HG03066 (cell line): ENCODE measurements at regions not wholly inside any gene's neighbourhood (a gene's known extent, or its start where the extent isn't known, plus 50 kb on each side); places are given as distances from the start of the nearest gene placed in this dataset.
"Not testable (repeated sequence)": the region's sequence is repeated elsewhere in the genome, so short reads cannot be mapped to it uniquely, and the experiment has no call there.

Experiments used
- ATAC-seq: cut with Tn5 transposase; IDR thresholded peaks from one replicate; pipeline ENCODE4 v1.9.1; 2021; ENCODE audit warnings: low read depth; ENCODE audit not compliant: unreplicated experiment

DNA sequence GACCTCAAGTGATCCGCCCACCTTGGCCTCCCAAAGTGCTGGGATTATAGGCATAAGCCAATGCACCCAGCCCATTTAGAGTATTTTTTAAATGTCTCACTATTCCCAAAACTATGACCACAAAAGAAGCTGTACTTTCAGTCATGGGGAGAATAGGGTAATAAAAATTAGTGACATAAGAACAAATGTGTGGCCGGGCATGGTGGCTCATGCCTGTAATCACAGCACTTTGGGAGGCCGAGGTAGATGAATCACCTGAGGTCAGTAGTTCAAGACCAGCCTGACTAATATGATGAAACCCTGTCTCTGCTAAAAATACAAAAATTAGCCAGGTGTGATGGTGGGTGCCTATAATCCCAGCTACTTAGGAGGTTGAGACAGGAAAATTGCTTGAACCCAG is 402.3 kb downstream of the PSAT1 start:
- ATAC-seq = not testable (repeated sequence)

DNA sequence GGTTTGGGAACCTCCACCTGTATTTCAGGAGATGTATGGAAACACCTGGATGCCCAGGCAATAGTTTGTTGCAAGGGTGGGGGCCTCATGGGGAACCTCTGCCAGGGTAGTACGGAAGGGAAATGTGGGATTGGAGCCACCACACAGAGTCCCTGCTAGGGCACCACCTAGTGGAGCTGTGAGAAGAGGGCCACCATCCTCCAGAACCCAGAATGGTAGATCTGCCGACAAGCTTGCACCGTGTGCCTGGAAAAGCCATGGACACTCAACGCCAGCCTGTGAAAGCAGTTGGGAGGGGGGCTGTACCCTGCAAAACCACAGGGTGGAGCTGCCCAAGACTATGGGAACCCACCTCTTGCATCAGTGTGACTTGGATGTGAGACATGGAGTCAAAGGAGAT is 407.2 kb downstream of the PSAT1 start:
- ATAC-seq = not testable (repeated sequence)

DNA sequence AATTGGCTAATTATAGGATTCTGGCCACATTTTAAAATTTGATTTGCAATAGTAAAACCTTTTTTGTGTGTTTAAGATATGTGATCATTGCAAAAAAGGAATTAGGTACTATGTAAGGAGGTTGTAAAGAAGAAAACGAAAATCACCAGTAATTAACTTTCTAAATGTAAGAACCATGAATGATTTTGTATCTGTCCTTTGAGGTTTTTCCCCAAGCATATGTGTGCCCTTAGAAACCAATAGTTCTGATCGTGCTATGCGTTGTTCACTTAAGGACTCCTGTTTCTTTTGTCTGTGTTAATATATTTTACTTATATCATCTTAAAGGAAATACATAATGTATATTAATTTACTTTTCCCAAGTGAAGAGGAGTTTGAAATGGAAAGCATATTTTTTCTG is 410.2 kb downstream of the PSAT1 start:
- peak; percentile 22 for ATAC-seq

DNA sequence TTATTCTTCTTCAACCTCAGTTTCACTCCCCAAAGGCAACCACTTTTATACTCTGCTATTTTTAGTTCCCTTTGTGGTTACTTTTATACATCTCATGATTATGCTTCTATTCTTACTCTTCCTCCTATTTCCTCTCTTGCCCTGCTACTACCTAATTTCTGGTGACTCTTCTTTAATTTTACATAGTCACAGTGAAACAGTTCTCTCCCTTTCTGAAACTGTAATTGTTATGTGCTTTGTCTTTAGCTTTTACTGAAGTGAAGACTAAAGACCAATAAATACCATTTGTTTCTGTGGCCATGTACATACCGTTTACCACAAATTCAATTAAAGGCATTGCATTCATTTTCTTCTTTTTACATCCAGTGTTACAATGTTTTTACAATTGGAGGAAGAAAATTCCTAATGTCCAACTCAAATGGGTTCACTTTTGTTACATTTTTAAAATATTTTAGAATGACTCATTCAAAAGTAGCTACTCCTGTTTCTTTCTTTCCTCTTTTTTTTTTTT is 410.6 kb downstream of the PSAT1 start:
- ATAC-seq = peak; percentile 81

DNA sequence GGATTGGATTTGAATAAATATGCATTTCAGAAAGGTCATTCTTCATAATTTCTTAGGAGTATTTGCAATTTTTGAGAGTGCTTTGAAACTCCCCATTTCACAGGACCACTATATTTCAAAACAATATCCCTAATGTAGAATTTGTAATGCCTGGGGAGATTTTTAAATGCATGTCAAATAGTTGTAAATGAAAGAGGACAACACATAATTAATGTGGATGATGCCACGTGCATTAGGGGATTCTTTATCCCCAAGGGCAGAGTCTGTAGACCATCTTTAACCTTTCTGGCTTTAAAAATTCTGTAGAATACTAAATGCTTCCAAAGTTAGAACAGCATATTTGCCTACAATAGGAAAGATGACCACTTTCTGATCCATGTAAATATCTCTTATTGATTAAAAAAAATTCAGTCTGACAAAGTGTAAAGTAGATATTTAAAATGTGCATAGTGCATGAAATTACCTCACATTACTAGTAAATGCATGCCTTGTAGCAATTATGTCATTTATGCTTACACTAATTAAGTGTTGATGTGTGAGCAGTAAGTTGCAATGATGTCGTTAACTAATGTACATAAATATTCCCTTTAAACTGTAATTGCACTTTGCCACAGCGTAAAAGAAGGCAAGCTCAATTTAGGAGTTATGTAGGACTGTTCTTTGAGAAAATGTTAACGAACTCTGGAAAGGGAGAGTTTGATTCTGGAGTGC is 416.1 kb downstream of the PSAT1 start:
- no peak for ATAC-seq

DNA sequence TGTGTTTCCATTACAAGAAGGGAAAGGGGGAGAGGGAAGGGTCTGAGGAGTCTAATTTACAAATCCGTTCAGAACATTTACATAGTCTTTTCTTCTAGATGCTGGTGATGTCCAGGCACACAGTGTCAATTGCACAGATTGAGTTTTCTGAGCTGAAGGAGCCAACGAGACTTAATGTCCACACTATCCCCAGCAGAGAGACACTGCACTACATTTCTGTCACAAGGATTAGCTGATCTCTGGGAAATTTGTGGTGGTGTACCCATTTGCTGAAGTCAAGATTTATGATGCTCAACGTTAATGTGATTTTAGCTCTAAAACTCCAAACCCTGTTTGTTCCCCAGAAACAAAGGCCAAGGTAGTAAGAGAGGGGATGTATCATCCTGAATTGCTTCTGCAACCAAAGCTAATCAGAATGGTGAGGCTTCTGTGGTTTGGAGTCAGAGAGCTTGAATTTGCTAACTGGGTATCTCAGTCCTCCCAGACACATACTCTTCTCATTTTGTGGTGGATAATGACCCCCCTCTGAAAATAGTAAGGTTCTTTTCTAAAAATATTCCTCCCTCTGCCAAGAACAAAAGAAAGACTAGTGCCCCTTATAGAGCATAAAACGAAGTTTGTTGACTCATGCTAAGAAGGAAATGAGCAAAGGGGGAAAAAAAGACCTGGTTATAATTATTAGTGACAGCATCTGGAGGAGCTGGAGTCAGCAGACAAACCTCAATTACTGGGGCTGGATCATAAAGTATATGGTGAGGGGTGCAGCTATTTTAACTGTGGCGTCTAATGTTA is 416.9 kb downstream of the PSAT1 start:
- ATAC-seq = no peak

DNA sequence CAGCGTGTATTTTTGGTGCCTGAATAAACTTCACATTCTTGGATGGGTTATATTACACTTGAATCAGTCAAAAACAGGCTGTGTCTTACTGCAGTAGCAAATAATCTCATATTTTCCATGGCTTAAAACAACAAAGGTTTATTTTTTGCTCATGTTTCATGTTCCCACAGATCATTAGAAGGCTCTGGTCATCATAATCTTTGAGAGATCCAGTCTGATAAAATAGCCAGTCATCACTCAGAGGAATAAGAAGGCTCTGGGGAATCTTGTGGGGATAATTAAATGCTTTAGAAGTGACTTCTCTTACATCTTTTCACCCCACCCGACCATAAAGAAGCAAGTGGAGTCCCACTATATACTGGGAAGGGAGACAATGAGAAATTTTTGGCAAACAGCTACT is 417.7 kb downstream of the PSAT1 start:
- no peak for ATAC-seq

DNA sequence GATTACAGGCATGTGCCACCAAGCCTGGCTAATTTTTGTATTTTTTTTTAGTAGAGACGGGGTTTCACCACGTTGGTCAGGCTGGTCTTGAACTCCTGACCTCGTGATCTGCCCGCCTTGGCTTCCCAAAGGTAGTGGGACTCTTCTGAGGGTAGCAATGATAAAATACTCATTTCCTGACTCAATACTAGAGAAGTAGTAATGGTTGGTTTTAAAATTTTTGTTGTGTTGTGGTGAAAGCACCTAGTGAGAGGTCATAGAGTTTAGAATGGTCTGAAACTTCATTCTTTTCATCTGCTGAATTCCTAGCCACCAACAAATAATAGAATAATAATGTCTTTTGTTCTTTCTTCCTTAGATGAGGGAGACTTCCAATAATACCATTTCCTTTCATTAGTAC is 422.1 kb downstream of the PSAT1 start:
- not testable (repeated sequence) for ATAC-seq

DNA sequence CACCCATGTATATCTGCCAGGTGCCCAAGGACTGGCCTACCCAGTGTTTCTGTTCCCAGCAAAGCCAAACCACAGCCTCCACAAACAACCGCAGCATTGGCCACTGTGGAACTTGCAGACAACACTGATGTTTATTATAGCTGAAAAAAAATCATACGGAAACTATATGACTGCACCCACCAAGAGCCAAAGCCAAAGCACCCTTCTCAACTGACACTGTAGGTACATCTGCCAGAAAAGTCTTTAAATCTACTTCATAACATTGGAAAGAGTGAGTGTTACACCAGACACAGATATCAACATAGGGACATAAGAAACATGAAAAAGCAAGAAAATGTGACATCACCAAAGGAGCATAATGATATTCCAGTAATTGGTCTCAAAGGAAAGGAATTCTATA is 428.0 kb downstream of the PSAT1 start:
- no peak for ATAC-seq

DNA sequence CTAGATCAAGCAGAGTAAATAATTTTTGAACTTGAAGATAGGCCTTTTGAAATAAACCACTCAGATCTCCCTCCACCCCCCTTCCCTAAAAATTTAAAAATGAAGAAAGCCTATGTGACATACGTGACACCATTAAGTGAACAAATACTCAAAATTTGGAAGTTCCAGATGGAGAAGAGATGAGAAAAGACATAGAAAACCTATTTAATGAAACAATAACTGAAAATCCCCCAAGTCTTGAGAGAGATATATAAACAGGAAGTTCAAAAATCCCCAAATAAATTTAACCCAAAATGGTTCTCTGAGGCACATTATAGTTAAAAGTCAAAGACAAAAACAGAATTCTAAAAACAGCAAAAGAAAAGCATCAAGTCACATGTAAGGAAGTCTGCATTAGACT is 428.6 kb downstream of the PSAT1 start:
- no peak for ATAC-seq

DNA sequence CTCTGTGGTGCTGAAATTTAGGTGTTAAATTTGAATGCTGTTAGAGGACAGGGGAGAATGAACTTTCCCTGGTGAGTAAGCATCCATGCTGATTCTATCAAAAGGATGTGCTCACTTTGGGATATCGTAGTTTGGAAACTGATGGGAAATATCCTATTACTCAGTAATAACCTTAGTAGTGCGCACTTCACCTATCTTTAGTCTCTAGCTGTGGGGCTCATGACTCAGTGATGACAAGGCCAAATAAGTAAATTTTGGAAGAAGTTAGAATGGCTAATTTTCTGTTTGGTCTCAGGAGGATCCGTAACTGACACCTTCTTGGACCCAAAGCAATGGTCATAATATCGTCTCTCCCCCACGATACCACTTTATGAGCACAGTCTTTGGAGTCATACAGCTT is 448.4 kb downstream of the PSAT1 start:
- ATAC-seq = no peak

DNA sequence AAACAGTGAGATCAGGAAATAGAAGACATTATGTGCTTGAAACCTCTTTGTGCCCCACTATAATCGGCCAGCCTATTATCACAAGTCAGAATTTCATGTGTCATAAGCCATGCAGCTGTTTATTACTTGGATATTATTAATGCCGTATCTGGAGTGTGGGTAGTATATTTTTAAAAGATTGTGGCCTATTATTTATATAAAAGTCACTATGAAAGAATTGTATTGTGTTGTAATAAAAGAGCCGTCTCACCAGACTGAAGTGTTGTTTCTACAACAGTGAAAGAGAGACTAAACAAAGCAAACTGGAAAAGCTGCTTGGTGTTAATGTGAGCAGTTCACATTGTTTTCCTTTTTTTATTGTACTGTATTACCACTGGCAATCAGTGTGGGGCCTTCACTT is 449.1 kb downstream of the PSAT1 start:
- ATAC-seq = no peak

DNA sequence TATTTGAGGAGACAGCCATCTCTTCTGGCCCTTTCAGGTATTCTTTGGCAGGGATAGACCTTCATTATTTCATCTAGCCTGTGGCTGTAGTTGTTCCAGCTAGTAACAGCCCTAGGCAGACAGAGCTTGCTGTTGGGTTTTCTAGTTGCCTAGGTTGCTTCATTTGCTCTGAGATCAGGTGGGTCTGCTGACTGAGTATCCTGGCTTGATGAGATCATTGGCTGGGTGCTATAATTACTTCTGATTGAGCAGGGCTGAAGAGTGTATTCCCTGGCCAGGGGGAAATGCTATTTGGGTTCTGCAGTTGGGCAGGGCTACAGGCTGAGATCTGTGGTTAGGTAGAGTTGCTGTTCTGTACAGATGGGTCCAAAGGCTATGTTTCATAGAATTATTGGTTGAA is 456.1 kb downstream of the PSAT1 start:
- ATAC-seq = no peak

DNA sequence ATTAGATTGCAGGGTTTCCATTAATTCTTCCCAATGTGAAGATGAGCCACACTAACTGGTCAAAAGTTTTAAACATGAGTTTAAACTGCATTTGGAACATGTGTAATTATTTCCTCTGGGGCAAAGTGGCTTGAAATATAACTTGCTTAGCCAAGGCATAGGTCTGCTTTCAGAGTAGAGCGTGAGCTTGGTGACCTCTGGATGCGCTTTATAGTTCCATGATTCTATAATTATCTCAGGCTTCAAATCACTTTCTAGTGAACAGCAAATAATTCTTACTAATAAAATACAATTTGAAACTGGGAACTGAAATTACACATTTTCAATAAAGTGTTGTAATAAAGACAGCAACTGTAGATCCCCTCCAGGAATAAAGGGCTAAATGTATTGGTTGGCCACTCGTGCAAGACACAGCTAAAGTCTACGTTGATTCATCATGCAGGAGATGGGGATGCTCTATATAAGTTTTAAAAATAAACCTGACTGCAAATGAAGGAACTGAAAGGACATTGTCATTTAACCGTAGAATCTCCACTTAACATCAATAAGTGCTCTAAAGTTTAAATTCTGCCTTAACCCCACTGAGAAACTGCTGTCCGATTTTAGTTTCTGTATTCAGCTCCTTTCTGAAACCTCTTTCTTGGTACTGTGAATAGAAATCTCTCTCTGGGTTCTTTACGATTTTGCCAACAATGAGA is 460.0 kb downstream of the PSAT1 start:
- ATAC-seq = peak; percentile 45

DNA sequence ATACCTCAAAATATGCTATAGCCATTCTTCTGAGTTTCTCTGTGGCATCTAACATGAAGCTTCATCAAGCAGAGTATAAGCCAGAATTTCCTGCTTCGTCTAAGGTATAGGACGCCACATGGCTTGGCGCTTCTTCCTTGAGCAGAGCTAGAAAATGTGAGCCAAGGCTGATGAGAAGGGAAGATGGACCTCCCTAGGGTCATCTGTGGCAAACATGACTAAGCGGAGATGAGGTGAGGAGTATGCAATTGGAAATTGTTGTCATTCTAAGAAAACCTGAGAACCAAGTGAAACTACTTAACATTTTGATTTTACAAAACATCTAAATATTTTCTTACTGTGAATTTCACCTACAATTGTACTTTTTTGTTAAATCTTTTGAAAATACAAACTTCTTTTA is 466.5 kb downstream of the PSAT1 start:
- no peak for ATAC-seq

DNA sequence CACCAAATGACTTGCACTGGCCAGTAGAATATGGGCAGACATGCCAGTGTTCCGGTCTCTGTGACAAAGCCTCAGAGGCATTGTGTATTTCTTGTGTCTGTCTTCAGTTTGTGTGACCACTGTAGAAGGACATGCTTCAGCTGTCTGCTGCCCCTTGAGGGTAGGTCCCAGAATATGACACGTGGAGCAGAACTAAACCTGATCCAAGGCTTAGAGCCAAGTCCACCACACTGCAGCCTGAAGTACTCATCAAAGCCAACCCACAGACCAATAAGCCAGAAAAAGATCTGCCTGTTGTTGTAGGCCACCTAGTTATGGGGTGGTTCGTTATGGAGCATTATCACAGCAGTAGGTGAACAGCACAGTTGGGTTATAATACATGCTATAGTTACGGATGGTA is 468.9 kb downstream of the PSAT1 start:
- no peak for ATAC-seq

DNA sequence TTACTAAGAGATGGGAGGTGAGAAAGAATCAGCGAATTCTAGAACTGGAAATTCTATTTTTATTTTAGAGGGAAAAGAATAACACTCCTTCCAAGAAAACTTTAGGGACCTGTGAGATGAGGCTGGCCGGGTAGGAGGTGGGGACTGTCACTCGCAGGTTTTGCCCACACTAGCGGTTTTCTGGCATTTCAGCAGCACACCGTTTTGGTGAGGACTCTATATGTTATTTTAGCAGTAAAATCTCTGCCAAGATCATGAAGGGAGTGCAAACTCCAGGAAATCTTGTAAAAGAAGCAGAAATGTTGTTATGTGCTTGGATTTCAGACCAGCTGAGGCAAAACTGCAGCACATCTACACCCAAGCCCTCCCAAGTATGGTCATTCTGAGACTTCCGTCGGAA is 470.6 kb downstream of the PSAT1 start:
- no peak for ATAC-seq

DNA sequence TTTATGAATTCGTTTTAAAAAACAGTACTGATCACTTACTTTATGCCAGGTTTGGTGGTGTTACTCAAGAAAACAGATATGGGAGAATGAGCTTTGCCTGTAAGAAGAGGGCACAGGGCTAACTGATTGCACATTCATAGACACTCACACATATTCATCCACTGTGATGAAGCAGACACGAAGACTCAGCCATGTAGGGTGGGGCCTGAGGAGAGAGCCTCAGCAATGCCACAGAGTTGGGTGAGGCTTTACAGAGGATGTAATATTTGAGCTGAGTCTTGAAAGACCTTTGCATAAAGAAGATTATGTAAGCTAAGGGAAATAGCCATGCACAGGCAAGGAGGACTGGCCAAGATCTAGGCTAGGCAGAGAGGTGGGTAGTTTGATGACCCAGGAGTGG is 472.8 kb downstream of the PSAT1 start:
- ATAC-seq = no peak

DNA sequence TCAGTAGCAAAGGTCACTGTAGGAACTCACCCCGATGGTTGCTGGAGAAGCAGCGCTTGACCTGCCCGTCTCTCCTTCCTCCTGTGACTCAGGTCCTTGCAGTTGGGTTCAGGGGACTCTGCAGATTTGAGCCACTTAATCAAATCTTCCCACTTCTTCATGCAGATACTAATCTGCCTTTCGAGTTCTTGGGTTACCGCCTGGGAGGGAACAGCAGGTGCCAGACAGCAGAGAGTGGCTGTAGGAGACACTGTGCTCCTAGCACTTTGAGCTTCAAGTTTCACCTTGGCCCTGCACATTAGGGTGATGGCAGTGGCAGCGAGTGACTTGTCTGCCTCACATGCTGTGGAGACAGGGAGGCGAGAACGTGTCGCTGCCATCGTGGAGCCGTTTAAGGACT is 478.3 kb downstream of the PSAT1 start:
- no peak for ATAC-seq

DNA sequence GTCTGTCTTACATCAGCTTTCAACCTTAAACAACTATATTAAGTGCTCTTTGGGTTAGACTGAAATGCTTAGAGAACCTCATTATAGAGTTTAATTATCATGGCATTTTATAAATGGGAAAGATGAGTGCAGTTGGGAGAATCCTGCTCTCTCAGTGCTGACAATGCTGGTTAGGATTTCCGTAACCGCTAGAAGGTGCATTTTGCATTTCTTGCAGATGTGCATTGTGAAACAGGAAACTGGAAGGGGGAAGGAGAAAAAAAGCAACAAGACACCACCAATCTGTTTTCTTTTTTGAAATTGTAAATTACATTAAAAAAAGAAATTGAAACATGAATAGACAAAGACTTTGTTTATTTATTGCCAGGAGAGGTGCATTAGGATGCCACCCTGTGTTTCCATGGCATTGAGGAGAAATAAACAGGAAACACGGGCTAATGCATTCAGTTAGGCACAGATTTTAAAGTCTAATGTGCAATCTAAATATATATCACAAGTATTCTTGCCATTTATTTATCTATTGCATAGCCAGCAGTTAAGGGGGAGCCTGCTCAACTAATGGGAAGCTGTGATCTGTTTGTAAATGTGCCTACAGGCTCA is 478.9 kb downstream of the PSAT1 start:
- ATAC-seq = no peak

DNA sequence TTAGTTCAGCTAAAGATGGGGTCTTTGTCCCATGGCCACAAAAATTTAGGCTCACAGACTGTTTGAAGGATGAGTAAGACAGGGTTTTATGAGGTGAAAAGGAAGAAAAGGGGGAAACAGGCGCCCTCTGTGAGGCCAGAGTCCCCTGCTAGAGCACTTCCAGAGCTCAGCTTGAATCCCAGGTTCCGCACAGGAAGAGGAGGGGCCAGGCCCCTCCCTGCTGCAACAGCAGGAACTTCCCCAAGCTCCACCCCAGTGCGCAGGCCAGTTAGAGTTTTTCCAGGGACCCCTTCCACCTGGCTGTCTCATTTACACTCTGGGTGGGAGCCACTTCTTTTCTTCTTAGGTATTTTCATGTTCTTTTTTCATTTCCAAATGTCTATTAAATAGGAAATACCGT is 480.8 kb downstream of the PSAT1 start:
- no peak for ATAC-seq
